K562 (cell line): ENCODE measurements at regions not wholly inside any gene's neighbourhood (a gene's known extent, or its start where the extent isn't known, plus 50 kb on each side); places are given as distances from the start of the nearest gene placed in this dataset.

Experiments used
- ATAC-seq: fragments of 200-7000 bp; cut with Tn5 transposase; 3 replicates; pipeline ENCODE4 v1.9.1; 2020; ENCODE audit warnings: moderate library complexity
- BruUV-seq: library from RNA; stranded (reverse); fragments of 400-500 nt; replicated peaks from 2 replicates; lab custom pipeline; 2021; lab: Mats Ljungman, UMichigan
- CTCF ChIA-PET: fragments of 300-600 bp; formaldehyde crosslinking; extraction: SDS; loops from one replicate; lab custom pipeline; 2021; ENCODE audit warnings: low intra/inter-chr PET ratio; lab: Yijun Ruan, JAX
- POLR2A ChIA-PET: fragments of 300-600, 350-650 bp; sonication (Branson Sonifier 250); formaldehyde crosslinking; extraction: SDS; loops from one replicate; lab custom pipeline; 2021; ENCODE audit warnings: antibody characterized with exemption, inconsistent platforms; lab: Yijun Ruan, JAX
- DNase-seq, 4 experiments: peaks; one replicate each; pipeline versions ENCODE4 v3.0.0 to v3.0.0-alpha.2; 2011 to 2018; ENCODE audit warnings: low spot score in 3 of 4, mixed read lengths in 3 of 4; ENCODE audit errors: extremely low read depth in 1 of 4
- FAIRE-seq: peaks from 2 replicates; lab custom pipeline; 2011; peaks lifted over from hg19 to GRCh38; lab: Jason Lieb, UNC
- H2AFZ ChIP-seq: 2 replicates; pipeline ENCODE4 v1.6.0; 2011; ENCODE audit warnings: low read depth, low read length, control low read depth, inconsistent platforms
- H3K27ac ChIP-seq: fragments of 200-600 bp; 3 replicates; pipeline ENCODE4 v1.8.0; 2011; ENCODE audit warnings: low read depth, mild to moderate bottlenecking, control low read depth, inconsistent platforms, low read length, moderate library complexity, mixed read lengths; ENCODE audit errors: extremely low read depth
- H3K27me3 ChIP-seq, 2 experiments: fragments of 300-600 bp in 1 of 2; 2 replicates in 1 of 2; 3 replicates in 1 of 2; pipeline versions ENCODE4 v1.6.0 to v1.8.0; 2011; ENCODE audit warnings: inconsistent platforms in 2 of 2, low read length in 2 of 2, mild to moderate bottlenecking in 1 of 2, mixed read lengths in 1 of 2, moderate library complexity in 1 of 2; ENCODE audit not compliant: control insufficient read depth in 2 of 2, insufficient read depth in 2 of 2
- H3K36me3 ChIP-seq: fragments of 300-600 bp; 3 replicates; pipeline ENCODE4 v1.8.0; 2011; ENCODE audit warnings: mild to moderate bottlenecking, low read length, inconsistent platforms; ENCODE audit not compliant: control insufficient read depth, insufficient read depth
- H3K4me1 ChIP-seq, 2 experiments: fragments of 200-600 bp in 1 of 2; replicated peaks in 1 of 2; 2 replicates in 1 of 2; 3 replicates in 1 of 2; pipeline versions ENCODE4 v1.5.1 to v1.8.0; 2011; ENCODE audit warnings: inconsistent platforms in 2 of 2, low read length in 2 of 2, mild to moderate bottlenecking in 1 of 2, mixed read lengths in 1 of 2, moderate library complexity in 1 of 2; ENCODE audit not compliant: control insufficient read depth in 2 of 2, insufficient read depth in 2 of 2
- H3K4me2 ChIP-seq: 2 replicates; pipeline ENCODE4 v1.6.1; 2011; ENCODE audit warnings: low read length, control low read depth, inconsistent platforms, mixed read lengths; ENCODE audit not compliant: insufficient read depth
- H3K4me3 ChIP-seq: fragments of 200-600 bp; sonication (generic), shearing (Covaris generic); 2 replicates; pipeline ENCODE4 v1.5.1; 2016; ENCODE audit warnings: control low read depth, inconsistent platforms
- H3K79me2 ChIP-seq: fragments of 200-600 bp; 3 replicates; pipeline ENCODE4 v1.8.0; 2011; ENCODE audit warnings: low read length, inconsistent platforms; ENCODE audit not compliant: control insufficient read depth, insufficient read depth
- H3K9ac ChIP-seq, 2 experiments: 2 replicates each; pipeline versions ENCODE4 v1.6.0 to v1.6.1; 2011; ENCODE audit warnings: low read depth in 2 of 2, low read length in 2 of 2, control low read depth in 1 of 2, inconsistent platforms in 1 of 2, mild to moderate bottlenecking in 1 of 2, mixed read lengths in 1 of 2; ENCODE audit not compliant: insufficient read depth in 1 of 2
- H3K9me1 ChIP-seq: one replicate; pipeline ENCODE4 v1.6.0; 2011; ENCODE audit warnings: inconsistent platforms, mild to moderate bottlenecking, low read length, moderate library complexity; ENCODE audit not compliant: control insufficient read depth, insufficient read depth
- H3K9me3 ChIP-seq: replicated peaks from 2 replicates; pipeline ENCODE4 v1.5.1; 2011; ENCODE audit warnings: low read depth, low read length, inconsistent platforms; ENCODE audit not compliant: control insufficient read depth, insufficient read depth
- H4K20me1 ChIP-seq: replicated peaks from 2 replicates; pipeline ENCODE4 v1.6.1; 2011; ENCODE audit warnings: low read length, inconsistent platforms, mixed read lengths; ENCODE audit not compliant: control insufficient read depth, insufficient read depth
- BRD4 ChIP-seq: fragments of 200-600 bp; sonication (generic); IDR thresholded peaks from 2 replicates; pipeline ENCODE4 v1.6.1; 2017; ENCODE audit warnings: inconsistent platforms
- CCNT2 ChIP-seq: IDR thresholded peaks from 2 replicates; pipeline ENCODE4 v1.6.1; 2011; ENCODE audit warnings: borderline replicate concordance, low read depth, mild to moderate bottlenecking, moderate library complexity, mixed read lengths, low read length; ENCODE audit not compliant: insufficient read length; ENCODE audit errors: extremely low read depth
- DACH1 ChIP-seq: fragments of 450-650 bp; IDR thresholded peaks from 2 replicates; pipeline ENCODE4 v1.6.1; 2018; ENCODE audit not compliant: partially characterized antibody
- DNMT1 ChIP-seq: fragments of 450-650 bp; IDR thresholded peaks from 2 replicates; pipeline ENCODE4 v1.6.1; 2016; ENCODE audit warnings: antibody characterized with exemption, mild to moderate bottlenecking
- E2F1 ChIP-seq: sonication (generic); formaldehyde crosslinking; IDR thresholded peaks from 2 replicates; pipeline ENCODE4 v1.8.1; 2023; ENCODE audit warnings: mild to moderate bottlenecking, missing genetic modification reagents, moderate library complexity
- FOXJ2 ChIP-seq: fragments of 200-800 bp; sonication (Bioruptor generic); IDR thresholded peaks from 2 replicates; pipeline ENCODE4 v1.6.1; 2016; ENCODE audit warnings: missing genetic modification characterization, missing compliant biosample characterization
- GABPB2 ChIP-seq: fragments of 250-450 bp; sonication (Bioruptor Pico); conservative IDR thresholded peaks from 2 replicates; pipeline ENCODE4 v1.5.1; 2021; ENCODE audit warnings: mild to moderate bottlenecking
- HOXB6 ChIP-seq: fragments of 250-450 bp; sonication (Bioruptor Pico); IDR thresholded peaks from 2 replicates; pipeline ENCODE4 v1.5.1; 2022; ENCODE audit warnings: mild to moderate bottlenecking, borderline replicate concordance
- L3MBTL2 ChIP-seq: fragments of 450-650 bp; IDR thresholded peaks from 2 replicates; pipeline ENCODE4 v1.6.1; 2016; ENCODE audit warnings: mild to moderate bottlenecking, moderate library complexity
- MCM2 ChIP-seq: fragments of 450-650 bp; IDR thresholded peaks from 2 replicates; pipeline ENCODE4 v1.6.1; 2017; ENCODE audit warnings: low read depth, mild to moderate bottlenecking
- NR2C1 ChIP-seq, 2 experiments: fragments of 450-650 bp; IDR thresholded peaks; 2 replicates each; pipeline ENCODE4 v1.6.1; 2017; ENCODE audit warnings: mild to moderate bottlenecking in 2 of 2, antibody characterized with exemption in 1 of 2, inconsistent platforms in 1 of 2, missing compliant biosample characterization in 1 of 2, missing genetic modification characterization in 1 of 2
- TCFL5 ChIP-seq: fragments of 250-450 bp; sonication (Bioruptor Pico); conservative IDR thresholded peaks from 2 replicates; pipeline ENCODE4 v1.6.1; 2021; ENCODE audit warnings: mild to moderate bottlenecking, moderate library complexity, matching md5 sums
- THRA ChIP-seq: fragments of 450-650 bp; IDR thresholded peaks from 2 replicates; pipeline ENCODE4 v1.6.1; 2017; ENCODE audit warnings: mild to moderate bottlenecking, moderate library complexity
- TOE1 ChIP-seq, 2 experiments: fragments of 450-650 bp in 1 of 2; sonication (generic) in 1 of 2; formaldehyde crosslinking in 1 of 2; IDR thresholded peaks; 2 replicates each; pipeline versions ENCODE4 v1.7.1 to v1.8.0; 2016 to 2022; ENCODE audit warnings: borderline replicate concordance in 2 of 2, mild to moderate bottlenecking in 2 of 2, antibody characterized with exemption in 1 of 2, inconsistent platforms in 1 of 2, low read depth in 1 of 2, missing genetic modification reagents in 1 of 2, moderate library complexity in 1 of 2
- TRIM28 ChIP-seq: fragments of 450-650 bp; IDR thresholded peaks from 2 replicates; pipeline ENCODE4 v1.6.1; 2017
- TSHZ1 ChIP-seq: fragments of 250-450 bp; sonication (Bioruptor Pico); IDR thresholded peaks from 2 replicates; pipeline ENCODE4 v1.4.0; 2020; ENCODE audit warnings: mild to moderate bottlenecking, moderate library complexity
- ZKSCAN1 ChIP-seq: fragments of 150-350 bp; IDR thresholded peaks from 2 replicates; pipeline ENCODE4 v1.6.1; 2016; ENCODE audit warnings: low read depth, low read length
- ZNF232 ChIP-seq: sonication (generic); formaldehyde crosslinking; IDR thresholded peaks from 2 replicates; pipeline ENCODE4 v1.8.0; 2022; ENCODE audit warnings: mild to moderate bottlenecking, missing genetic modification reagents
- ZNF696 ChIP-seq: fragments of 250-450 bp; sonication (Bioruptor Pico); conservative IDR thresholded peaks from 2 replicates; pipeline ENCODE4 v1.4.0; 2020; ENCODE audit warnings: mild to moderate bottlenecking, moderate library complexity
- WGBS: fragments of 100-300 bp; shearing (Covaris generic); methylation state at CpG from one replicate; pipeline ENCODE4 v1.1.6; 2016; ENCODE audit warnings: low coverage, mixed read lengths; ENCODE audit not compliant: insufficient coverage; ENCODE audit errors: missing lambda C conversion rate; 5-methylcytosine and 5-hydroxymethylcytosine counted together
- in situ Hi-C: fragments of 300-500 bp; cut with MboI; formaldehyde crosslinking; loops from 4 replicates; pipeline ENCODE4 v1.15.0; 2018; ENCODE audit warnings: inconsistent platforms, mixed read lengths
- intact Hi-C: fragments of 100-400 bp; cut with micrococcal nuclease; formaldehyde crosslinking; loops from 2 replicates; pipeline ENCODE4 v1.14.2; 2022

- DNase-seq, result no peak
- BruUV-seq, result no TSS peak
- no peaks in the 10 kb centered on the region for H3K27me3 ChIP-seq
- H4K20me1 ChIP-seq, result no peaks in the 10 kb centered on the region
- WGBS, result 57% methylated on average over 3 of the region's 3 CpGs
- H3K4me1 ChIP-seq, result peaks cover 0 to 3% of the 10 kb centered on the region in 2 experiments; a peak in 2 of 5 replicates
- H3K27ac ChIP-seq, result no peak overlapping the region
- ChIA-PET CTCF (no interaction called here), POLR2A (interaction anchor here (0.6 kb wide), 1 partner anchor 381 kb away, joined by 3 read pairs; no protein-coding TSS in a partner anchor)
- intact Hi-C loops, result no loop called here
- H3K9me1 ChIP-seq, result no peaks in the 10 kb centered on the region
- ATAC-seq, result no peak
- no peak overlapping the region for H3K4me2 ChIP-seq
- no peak overlapping the region for H3K4me3 ChIP-seq
- H3K79me2 ChIP-seq, result no peaks in the 10 kb centered on the region
- in situ Hi-C loops, result no loop called here
- H3K36me3 ChIP-seq, result no peaks in the 10 kb centered on the region
- no peak overlapping the region for H2AFZ ChIP-seq
- no peaks in the 10 kb centered on the region for H3K9me3 ChIP-seq
- TF ChIP-seq ZKSCAN1 (no peak), TCFL5 (CRISPR knock-in tag) (no peak), L3MBTL2 (no peak), DACH1 (no peak), CCNT2 (no peak), BRD4 (no peak), GABPB2 (CRISPR knock-in tag) (no peak), HOXB6 (CRISPR knock-in tag) (no peak), TRIM28 (no peak), THRA (no peak), TSHZ1 (CRISPR knock-in tag) (no peak), MCM2 (no peak), NR2C1 (IDR thresholded peaks at IDR 0.05) (no peak), NR2C1 (tag; IDR thresholded peaks at IDR 0.05) (no peak), ZNF696 (CRISPR knock-in tag) (no peak), FOXJ2 (tag) (no peak), TOE1 (IDR thresholded peaks at IDR 0.05; ENCODE audit: borderline replicate concordance) (no peak), TOE1 (CRISPR knock-in tag; IDR thresholded peaks at IDR 0.05; ENCODE audit: borderline replicate concordance, low read depth) (no peak), DNMT1 (no peak), ZNF232 (CRISPR knock-in tag) (no peak), E2F1 (CRISPR knock-in tag) (no peak)
- FAIRE-seq, result no peak
- H3K9ac ChIP-seq, result no peak overlapping the region
Observed at GRCh38 chr7:13097499-13097898, 410.1 kb downstream of the ARL4A start.
